ENCODE measurements at regions not wholly inside any gene's neighbourhood (a gene's known extent, or its start where the extent isn't known, plus 50 kb on each side); places are given as distances from the start of the nearest gene placed in this dataset.
"Not testable (repeated sequence)": the region's sequence is repeated elsewhere in the genome, so short reads cannot be mapped to it uniquely, and the experiment has no call there.

GRCh38 chr4:128682942-128683666 is 126.4 kb upstream of the JADE1 start:
- DNase-seq (ENCODE audit: low read depth) = no peak
- TF ChIP-seq CTCF (conservative IDR thresholded peaks at IDR 0.05; ENCODE audit: low read length) = no peak
- no peak overlapping the region for H3K4me3 ChIP-seq (ENCODE audit: low read length)

GRCh38 chr4:128676095-128676494 is 133.4 kb upstream of the JADE1 start:
- no peak for TF ChIP-seq CTCF (conservative IDR thresholded peaks at IDR 0.05; ENCODE audit: low read length)
- H3K4me3 ChIP-seq (ENCODE audit: low read length) = no peak overlapping the region
- DNase-seq (ENCODE audit: low read depth) = no peak

- DNase-seq (ENCODE audit: low read depth) = no peak
- no peak overlapping the region for H3K4me3 ChIP-seq (ENCODE audit: low read length)
- no peak for TF ChIP-seq CTCF (conservative IDR thresholded peaks at IDR 0.05; ENCODE audit: low read length)
These were observed 134.4 kb upstream of the JADE1 start for GRCh38 chr4:128675083-128675482.

GRCh38 chr4:128673159-128673558 is 136.3 kb upstream of the JADE1 start:
- H3K4me3 ChIP-seq (ENCODE audit: low read length); DNase-seq (ENCODE audit: low read depth): not testable (repeated sequence)

- not testable (repeated sequence) for H3K4me3 ChIP-seq (ENCODE audit: low read length); DNase-seq (ENCODE audit: low read depth)
These were observed 136.9 kb upstream of the JADE1 start for GRCh38 chr4:128672596-128672995.

- no peak for TF ChIP-seq CTCF (conservative IDR thresholded peaks at IDR 0.05; ENCODE audit: low read length)
- no peak overlapping the region for H3K4me3 ChIP-seq (ENCODE audit: low read length)
- DNase-seq (ENCODE audit: low read depth) = no peak
These were observed 139.0 kb upstream of the JADE1 start for GRCh38 chr4:128670513-128670912.

GRCh38 chr4:128668566-128668965 is 140.9 kb upstream of the JADE1 start:
- no peak for DNase-seq (ENCODE audit: low read depth)
- TF ChIP-seq CTCF (conservative IDR thresholded peaks at IDR 0.05; ENCODE audit: low read length) = no peak
- no peak overlapping the region for H3K4me3 ChIP-seq (ENCODE audit: low read length)

- H3K4me3 ChIP-seq (ENCODE audit: low read length) = no peak overlapping the region
- TF ChIP-seq CTCF (conservative IDR thresholded peaks at IDR 0.05; ENCODE audit: low read length) = no peak
- DNase-seq (ENCODE audit: low read depth) = no peak
These were observed 144.0 kb upstream of the JADE1 start for GRCh38 chr4:128665514-128665913.
